Osteocyte (in vitro differentiated cells): ENCODE measurements at regions not wholly inside any gene's neighbourhood (a gene's known extent, or its start where the extent isn't known, plus 50 kb on each side); places are given as distances from the start of the nearest gene placed in this dataset.

Experiments used
- DNase-seq: peaks from one replicate; pipeline ENCODE4 v3.0.0; 2021; ENCODE audit warnings: mixed read lengths; ENCODE audit not compliant: unreplicated experiment; ENCODE audit errors: extremely low spot score
- H3K27ac Mint-ChIP-seq: one replicate; pipeline ENCODE4 v1.8.0; 2021; ENCODE audit warnings: mild to moderate bottlenecking, mixed read lengths; ENCODE audit not compliant: unreplicated experiment
- H3K27me3 Mint-ChIP-seq: one replicate; pipeline ENCODE4 v1.8.0; 2021; ENCODE audit warnings: mixed read lengths; ENCODE audit not compliant: unreplicated experiment
- H3K36me3 Mint-ChIP-seq: one replicate; pipeline ENCODE4 v1.8.0; 2021; ENCODE audit warnings: mixed read lengths; ENCODE audit not compliant: unreplicated experiment
- H3K4me1 Mint-ChIP-seq: one replicate; pipeline ENCODE4 v1.8.0; 2021; ENCODE audit warnings: mixed read lengths; ENCODE audit not compliant: unreplicated experiment
- H3K4me3 Mint-ChIP-seq: one replicate; pipeline ENCODE4 v1.8.0; 2021; ENCODE audit warnings: mild to moderate bottlenecking, moderate library complexity, mixed read lengths; ENCODE audit not compliant: unreplicated experiment
- H3K9me3 Mint-ChIP-seq: one replicate; pipeline ENCODE4 v1.8.0; 2021; ENCODE audit warnings: mixed read lengths; ENCODE audit not compliant: unreplicated experiment
- TF ChIP-seq, protein P1 (sequence below): fragments of 200-600 bp; sonication (generic); IDR thresholded peaks from 2 replicates; pipeline ENCODE4 v1.5.0; 2021; ENCODE audit warnings: antibody characterized with exemption, mild to moderate bottlenecking, moderate library complexity

GRCh38 chr13:71237332-71237731 lies 629.7 kb downstream of the DACH1 start:
- Mint-ChIP-seq H3K27ac (no peak overlapping the region), H3K9me3 (no peaks in the 10 kb centered on the region), H3K27me3 (peaks cover 9% of the 10 kb centered on the region), H3K4me1 (no peaks in the 10 kb centered on the region), H3K36me3 (no peaks in the 10 kb centered on the region), H3K4me3 (no peak overlapping the region)
- no peak for DNase-seq
- TF ChIP-seq, protein P1, sequence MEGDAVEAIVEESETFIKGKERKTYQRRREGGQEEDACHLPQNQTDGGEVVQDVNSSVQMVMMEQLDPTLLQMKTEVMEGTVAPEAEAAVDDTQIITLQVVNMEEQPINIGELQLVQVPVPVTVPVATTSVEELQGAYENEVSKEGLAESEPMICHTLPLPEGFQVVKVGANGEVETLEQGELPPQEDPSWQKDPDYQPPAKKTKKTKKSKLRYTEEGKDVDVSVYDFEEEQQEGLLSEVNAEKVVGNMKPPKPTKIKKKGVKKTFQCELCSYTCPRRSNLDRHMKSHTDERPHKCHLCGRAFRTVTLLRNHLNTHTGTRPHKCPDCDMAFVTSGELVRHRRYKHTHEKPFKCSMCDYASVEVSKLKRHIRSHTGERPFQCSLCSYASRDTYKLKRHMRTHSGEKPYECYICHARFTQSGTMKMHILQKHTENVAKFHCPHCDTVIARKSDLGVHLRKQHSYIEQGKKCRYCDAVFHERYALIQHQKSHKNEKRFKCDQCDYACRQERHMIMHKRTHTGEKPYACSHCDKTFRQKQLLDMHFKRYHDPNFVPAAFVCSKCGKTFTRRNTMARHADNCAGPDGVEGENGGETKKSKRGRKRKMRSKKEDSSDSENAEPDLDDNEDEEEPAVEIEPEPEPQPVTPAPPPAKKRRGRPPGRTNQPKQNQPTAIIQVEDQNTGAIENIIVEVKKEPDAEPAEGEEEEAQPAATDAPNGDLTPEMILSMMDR = no peak

- TF ChIP-seq, protein P1 = no peak
- H3K36me3 Mint-ChIP-seq = no peaks in the 10 kb centered on the region
- no peaks in the 10 kb centered on the region for H3K9me3 Mint-ChIP-seq
- H3K27me3 Mint-ChIP-seq = peaks cover 9% of the 10 kb centered on the region
- H3K4me1 Mint-ChIP-seq = no peaks in the 10 kb centered on the region
- no peak for DNase-seq
- H3K4me3 Mint-ChIP-seq = no peak overlapping the region
- H3K27ac Mint-ChIP-seq = no peak overlapping the region
Measured at GRCh38 chr13:71219698-71220415, 647.1 kb downstream of the DACH1 start.

DNA sequence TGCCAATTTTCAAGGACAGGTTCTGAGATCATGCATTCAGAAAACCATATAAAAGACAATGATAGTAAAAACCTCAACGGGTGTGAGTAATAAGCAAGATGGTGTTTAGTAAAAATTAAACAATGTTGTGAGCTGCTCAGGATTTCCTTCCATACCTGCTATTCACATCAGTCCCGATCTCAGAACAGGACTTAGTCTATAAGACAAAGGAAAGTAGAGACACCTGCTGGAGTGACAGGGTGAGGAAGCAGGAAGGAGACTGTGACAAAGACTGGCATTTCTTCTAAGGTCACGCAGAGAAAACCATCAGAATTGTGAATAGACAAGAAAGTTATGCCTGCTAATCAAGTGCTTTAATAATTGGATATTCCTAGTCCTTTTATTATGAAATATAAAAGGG lies 648.0 kb downstream of the DACH1 start:
- Mint-ChIP-seq H3K36me3 (no peaks in the 10 kb centered on the region), H3K4me3 (no peak overlapping the region), H3K27me3 (peaks cover 8% of the 10 kb centered on the region), H3K9me3 (no peaks in the 10 kb centered on the region), H3K27ac (no peak overlapping the region), H3K4me1 (no peaks in the 10 kb centered on the region)
- TF ChIP-seq, protein P1 = peak; percentile 18
- no peak for DNase-seq

DNA sequence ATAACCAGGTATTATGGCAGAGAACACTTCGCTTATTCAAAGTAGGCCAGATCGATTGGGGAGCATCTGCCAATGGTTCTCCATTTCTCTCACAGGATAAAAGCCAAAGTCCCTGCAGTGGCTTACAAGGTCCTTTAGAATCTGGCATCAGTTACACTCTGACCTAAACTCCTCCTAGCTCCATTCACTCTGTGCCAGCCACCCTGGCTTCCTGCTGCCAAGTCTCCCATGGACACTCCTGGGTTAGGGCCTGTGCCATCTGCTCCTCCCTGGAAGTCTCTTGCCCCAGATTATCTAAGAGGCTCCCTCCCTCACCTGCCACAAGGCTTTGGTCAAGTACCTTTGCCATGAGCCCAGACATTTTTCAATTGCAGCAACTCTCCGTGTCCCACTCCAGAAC lies 649.2 kb downstream of the DACH1 start:
- DNase-seq = no peak
- H3K27me3 Mint-ChIP-seq = no peaks in the 10 kb centered on the region

DNA sequence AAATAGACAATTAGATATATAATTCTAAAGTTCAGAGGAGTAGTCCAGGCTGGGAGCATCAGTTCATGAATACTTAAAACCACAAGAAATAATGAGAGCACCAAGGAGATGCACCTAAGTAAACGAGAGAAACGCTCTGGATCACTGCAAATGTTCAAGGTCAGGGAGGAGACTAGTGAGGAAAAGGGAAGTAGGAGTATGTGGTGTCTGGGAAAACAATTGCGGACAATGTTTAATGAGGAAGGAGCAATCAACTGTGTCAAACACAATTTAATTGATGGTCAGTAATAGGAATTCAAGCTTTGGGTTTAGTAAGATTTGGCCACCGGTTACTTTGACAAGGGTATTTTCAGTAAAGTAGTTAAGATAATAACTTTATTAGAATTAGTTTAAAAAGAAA lies 652.2 kb downstream of the DACH1 start:
- no peak overlapping the region for H3K4me3 Mint-ChIP-seq
- no peaks in the 10 kb centered on the region for H3K36me3 Mint-ChIP-seq

More for the DNA sequence above, 649.2 kb downstream of the DACH1 start:
- no peak overlapping the region for H3K27ac Mint-ChIP-seq
- no peaks in the 10 kb centered on the region for H3K4me1 Mint-ChIP-seq
- TF ChIP-seq, protein P1 = no peak
- H3K36me3 Mint-ChIP-seq = no peaks in the 10 kb centered on the region
- H3K4me3 Mint-ChIP-seq = no peak overlapping the region
- no peaks in the 10 kb centered on the region for H3K9me3 Mint-ChIP-seq

More for the DNA sequence above, 652.2 kb downstream of the DACH1 start:
- Mint-ChIP-seq H3K9me3 (no peaks in the 10 kb centered on the region), H3K27ac (no peak overlapping the region), H3K27me3 (peaks cover 2% of the 10 kb centered on the region), H3K4me1 (peaks cover 4% of the 10 kb centered on the region)
- DNase-seq = no peak
- TF ChIP-seq, protein P1 = no peak
